ENCODE measurements at regions not wholly inside any gene's neighbourhood (a gene's known extent, or its start where the extent isn't known, plus 50 kb on each side); places are given as distances from the start of the nearest gene placed in this dataset.

DNA sequence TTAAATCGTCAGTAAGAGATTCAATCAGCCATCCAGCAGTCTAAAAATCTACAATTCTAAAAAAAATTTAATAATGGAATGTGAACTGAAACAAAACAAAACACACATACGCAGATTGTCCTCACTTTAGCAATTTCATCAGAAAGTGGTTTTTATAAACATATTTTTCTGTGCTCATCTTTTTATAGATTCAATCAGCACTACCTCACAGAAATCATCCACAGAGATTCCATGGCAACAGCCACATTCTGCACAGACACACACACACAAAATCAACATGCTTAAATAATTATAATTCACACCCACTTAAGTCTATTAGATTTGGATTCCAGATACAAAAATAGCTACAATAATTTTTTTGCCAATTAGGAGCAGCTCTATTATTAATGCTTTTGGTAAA, 149.0 kb upstream of the KCNIP4 start:
- no peak for DNase-seq

DNA sequence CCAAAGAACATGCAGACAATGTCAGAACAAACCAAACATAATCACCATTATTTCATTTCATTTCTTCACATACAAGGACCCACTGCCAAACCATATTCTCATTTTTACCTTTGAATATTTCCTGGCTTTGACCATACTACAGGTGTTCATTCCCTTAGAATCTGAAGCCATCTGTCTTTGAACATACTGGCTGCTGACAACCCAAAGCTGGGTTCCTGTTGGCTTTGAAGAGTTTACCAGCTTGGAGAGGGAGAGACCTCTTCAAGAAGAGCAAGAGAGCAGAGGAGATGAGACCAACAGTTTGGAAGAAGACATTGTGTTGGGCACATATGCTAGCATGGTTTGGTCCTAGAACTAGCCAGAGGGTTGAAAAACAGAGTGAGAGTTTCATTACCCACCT, 145.6 kb upstream of the KCNIP4 start:
- no peak for DNase-seq

DNA sequence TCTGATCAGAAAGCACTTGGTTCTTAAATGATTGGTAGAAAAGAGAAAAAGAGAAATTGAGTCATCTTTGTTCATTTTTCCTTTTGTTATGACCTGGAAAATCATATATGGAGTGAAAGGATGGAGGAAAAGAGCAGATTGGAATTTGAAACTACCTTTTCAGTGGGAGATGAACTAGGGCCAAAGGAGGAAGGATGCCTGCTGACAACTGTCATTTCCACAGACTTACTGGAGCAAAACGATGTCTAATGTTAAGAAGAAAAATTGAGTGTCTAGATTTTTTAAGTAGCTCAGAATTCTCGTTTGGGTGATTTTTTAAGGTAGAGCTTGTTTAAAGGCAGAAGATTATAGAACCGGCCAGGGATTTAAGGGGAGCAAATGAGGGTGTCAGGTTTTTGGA, 144.6 kb upstream of the KCNIP4 start:
- no peak for DNase-seq

DNA sequence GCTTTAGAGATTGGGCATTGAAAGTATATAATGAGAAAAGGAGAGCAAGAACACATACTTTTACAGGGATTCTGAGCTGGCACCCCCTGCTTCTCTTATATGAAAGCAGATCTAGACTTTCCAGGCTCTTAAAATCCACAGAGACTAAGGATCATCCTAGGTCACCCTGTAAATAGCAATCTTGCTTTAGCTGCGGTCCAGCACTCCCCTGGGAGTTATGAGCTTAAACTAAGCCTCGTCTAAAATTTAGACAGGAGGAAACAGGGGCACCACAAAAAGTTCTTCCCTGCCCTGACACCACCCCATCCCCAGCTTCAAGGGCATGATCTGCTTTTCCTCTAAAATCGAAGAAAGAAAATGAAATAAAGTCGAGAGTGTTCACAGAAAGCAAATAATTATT, 143.3 kb upstream of the KCNIP4 start:
- DNase-seq = no peak

DNA sequence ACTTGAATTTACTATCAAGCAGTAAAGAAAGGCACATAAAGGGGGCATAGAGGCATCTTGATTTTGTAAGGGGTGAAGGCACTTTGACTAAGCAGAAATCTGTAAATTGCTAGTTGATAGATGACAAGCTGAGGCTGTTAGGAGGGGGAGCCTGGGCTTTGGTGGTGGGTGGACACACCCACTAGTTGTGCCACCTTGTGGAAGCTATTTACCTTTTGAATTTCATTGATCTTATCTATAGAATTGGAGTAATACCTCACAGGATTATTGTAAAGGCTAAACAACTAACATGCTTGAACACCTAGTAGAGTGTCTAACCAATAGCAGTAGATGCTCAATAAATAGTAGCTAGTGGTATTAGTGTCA, 142.8 kb upstream of the KCNIP4 start:
- no peak for DNase-seq

GRCh38 chr4:22090661-22091351, 142.2 kb upstream of the KCNIP4 start:
- DNase-seq = peak; percentile 34

DNA sequence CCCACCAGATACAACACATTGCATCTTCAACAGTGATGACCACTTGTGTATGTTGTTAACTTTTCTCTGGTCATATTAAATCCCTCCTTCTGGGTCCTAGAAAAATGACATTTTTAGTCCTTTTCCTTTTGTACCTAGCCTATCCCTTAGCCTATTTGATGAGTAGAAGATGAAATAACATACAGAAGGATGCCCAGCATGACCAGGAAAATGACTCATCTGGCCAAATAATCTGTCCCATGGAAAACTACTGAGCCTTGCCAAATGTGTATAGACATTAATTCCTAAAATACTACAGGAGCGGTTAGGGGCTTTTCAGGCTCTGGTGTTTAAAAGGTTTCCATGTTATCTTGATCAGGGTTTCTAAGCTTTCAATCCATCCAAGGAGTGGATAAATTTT, 129.0 kb upstream of the KCNIP4 start:
- DNase-seq = no peak

DNA sequence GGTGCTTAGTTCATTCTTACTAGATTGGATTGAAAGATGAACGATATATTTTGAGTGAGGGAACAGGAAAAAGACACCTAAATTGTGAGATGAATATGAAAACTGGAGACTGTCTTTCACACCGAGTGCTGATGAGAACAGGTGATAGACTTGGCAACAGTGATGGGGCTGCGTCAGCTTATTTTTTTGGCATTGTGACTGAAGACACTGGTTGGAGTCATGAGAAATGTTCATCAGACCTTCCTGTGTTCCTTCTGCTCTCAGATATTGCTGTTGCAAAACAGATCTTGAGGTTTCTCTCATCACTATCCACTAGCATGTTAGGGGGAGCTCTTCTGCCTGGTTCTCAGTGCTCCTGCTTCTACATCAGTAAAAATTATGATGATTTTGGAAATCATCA, 124.2 kb upstream of the KCNIP4 start:
- no peak for DNase-seq

- DNase-seq = no peak
Observed at GRCh38 chr4:22072240-22072639, 123.7 kb upstream of the KCNIP4 start.

DNA sequence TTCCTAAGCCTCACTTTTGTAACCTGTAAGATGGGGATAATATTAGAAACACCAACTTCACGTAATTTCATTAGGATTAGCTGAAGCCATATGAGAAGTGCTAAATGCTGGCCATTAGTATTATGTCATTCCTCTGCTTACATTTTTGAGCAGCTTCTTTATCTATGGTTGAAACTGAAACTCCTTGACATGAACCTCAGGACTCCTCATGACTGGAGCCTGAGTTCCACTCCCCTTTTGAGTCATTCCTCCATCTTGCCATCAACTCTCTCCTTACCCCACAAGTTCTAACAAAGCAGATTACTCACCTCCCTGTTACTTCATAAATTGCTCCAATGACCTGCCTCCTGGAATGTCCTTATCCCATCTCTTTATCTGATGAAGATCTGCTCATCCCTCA, 123.2 kb upstream of the KCNIP4 start:
- no peak for DNase-seq

- no peak for DNase-seq
Observed at GRCh38 chr4:22070256-22070655, 121.7 kb upstream of the KCNIP4 start.

DNA sequence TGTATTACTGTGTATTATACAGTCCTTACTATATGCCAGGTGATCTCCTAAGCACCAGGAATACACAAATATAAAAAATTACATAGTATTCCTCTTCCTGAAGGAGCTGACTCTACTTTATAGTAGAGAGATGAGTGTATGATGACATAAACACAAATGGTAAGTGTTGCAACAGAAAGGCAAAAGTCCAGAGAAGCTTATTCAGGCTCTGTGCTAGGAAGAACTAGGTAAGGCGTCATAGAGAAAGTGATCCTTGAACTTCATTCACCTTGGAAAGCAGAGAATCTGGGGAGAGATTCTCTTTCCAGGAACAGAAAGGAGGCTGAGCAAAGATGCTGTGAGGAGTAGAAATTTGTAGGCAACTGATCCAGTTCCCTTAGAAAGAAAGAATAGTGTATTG, 115.0 kb upstream of the KCNIP4 start:
- DNase-seq = no peak

- no peak for DNase-seq
Observed at GRCh38 chr4:22062676-22063075, 114.1 kb upstream of the KCNIP4 start.

DNA sequence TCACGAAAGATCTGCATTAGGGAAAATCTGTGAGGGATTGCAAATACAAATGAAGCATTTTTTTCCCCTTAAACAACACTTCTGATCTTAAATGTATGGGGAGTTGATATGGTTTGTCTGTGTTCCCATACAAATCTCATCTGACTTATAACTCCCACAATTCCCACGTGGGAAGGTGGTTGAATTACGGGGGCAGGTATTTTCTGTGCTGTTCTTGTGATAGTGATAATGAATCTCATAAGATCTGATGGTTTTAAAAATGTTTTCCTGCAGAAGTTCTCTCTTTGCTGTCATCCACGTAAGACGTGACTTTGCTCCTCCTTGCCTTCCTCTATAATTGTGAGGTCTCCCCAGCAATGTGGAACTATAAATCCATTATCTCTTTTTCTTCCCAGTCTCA, 107.4 kb upstream of the KCNIP4 start:
- DNase-seq = no peak

DNA sequence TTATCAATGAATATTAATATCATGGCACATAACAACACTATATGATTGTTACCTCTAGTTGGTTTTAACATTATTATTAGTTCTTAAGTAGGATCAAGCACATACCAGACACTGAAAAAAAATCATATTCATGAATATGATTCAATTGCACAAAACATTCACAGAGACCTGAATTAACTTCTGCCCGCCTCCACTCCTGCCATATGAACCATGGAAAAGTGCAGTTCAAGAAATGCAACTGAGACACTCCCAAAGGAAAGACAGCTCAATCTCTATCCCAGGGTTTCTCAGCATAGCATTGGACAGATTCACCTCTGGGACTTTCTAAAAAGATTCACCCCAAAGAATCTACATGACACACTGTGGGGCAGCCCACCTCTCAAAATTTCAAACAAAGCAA, 103.5 kb upstream of the KCNIP4 start:
- no peak for DNase-seq

DNA sequence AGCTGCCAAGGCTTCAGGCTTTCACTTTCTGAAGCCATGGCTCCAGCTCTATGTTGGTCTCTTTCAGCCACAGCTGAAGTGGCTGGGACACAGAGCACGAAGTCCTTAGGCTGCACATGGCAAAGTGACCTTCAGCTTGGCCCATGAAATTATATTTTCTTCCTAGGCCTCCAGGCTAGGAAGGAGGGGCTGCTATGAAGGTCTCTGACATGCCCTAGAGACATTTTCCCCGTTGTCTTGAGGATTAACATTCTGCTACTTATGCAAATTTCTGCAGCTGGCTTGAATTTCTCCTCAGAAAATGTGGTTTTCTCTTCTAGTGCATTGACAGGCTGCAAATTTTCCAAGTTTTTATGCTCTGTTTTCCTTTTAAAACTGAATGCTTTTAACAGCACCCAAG, 99.8 kb upstream of the KCNIP4 start:
- no peak for DNase-seq

GRCh38 chr4:22047793-22048192, 99.2 kb upstream of the KCNIP4 start:
- DNase-seq = no peak

- no peak for DNase-seq
Observed at GRCh38 chr4:22045051-22045630, 96.6 kb upstream of the KCNIP4 start.

DNA sequence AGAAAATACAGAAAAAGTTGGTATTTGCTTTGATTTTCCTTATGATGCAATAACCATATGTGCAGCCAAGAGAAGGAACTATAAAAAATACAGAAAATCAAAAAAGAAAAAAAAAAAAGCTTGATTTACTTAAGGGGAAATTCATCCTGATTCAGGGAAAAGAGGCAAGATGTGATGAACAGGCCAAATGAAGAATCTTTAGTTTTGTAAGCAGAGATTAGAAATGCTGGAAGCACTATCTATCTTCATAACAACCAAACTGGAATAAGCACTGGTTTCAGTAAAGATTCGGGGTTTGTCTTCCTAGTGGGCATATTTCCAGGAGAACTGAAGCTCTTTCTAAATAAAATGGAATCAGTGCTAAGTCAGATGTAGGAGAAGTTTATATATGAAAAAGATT, 82.9 kb upstream of the KCNIP4 start:
- DNase-seq = no peak

GRCh38 chr4:22030881-22031280, 82.3 kb upstream of the KCNIP4 start:
- DNase-seq = no peak

GRCh38 chr4:22030307-22030706, 81.7 kb upstream of the KCNIP4 start:
- no peak for DNase-seq

GRCh38 chr4:22029803-22030202, 81.2 kb upstream of the KCNIP4 start:
- DNase-seq = no peak

GRCh38 chr4:22021106-22021505, 72.5 kb upstream of the KCNIP4 start:
- peak; percentile 1 for DNase-seq

- no peak for DNase-seq
Observed at GRCh38 chr4:22020129-22020528, 71.6 kb upstream of the KCNIP4 start.

GRCh38 chr4:22019676-22020075, 71.1 kb upstream of the KCNIP4 start:
- DNase-seq = no peak

All from fibroblast of skin of back (primary cell).